Kidney (tissue), 13 donors: ENCODE measurements at regions not wholly inside any gene's neighbourhood (a gene's known extent, or its start where the extent isn't known, plus 50 kb on each side); places are given as distances from the start of the nearest gene placed in this dataset.
A peak's percentile ranks its signal among the peaks of the same experiment; 100 is the strongest.

Experiments used
- DNase-seq, 5 donors: peaks; one replicate each; pipeline ENCODE4 v3.0.0-alpha.2; 2013 to 2020
- FAIRE-seq: peaks from 2 replicates; lab custom pipeline; 2012; peaks lifted over from hg19 to GRCh38; lab: Jason Lieb, UNC
- H3K27ac ChIP-seq, 2 donors: one replicate each; pipeline ENCODE4 v1.7.0; 2013; ENCODE audit warnings: low read depth in 2 of 2, low read length in 2 of 2, inconsistent platforms in 1 of 2
- H3K27me3 ChIP-seq: one replicate; pipeline ENCODE4 v1.7.1; 2013; ENCODE audit warnings: low read length, inconsistent platforms; ENCODE audit not compliant: control insufficient read depth, insufficient read depth
- H3K36me3 ChIP-seq, 3 donors: one replicate each; pipeline versions ENCODE4 v1.7.0 to v1.7.1; 2013; ENCODE audit warnings: low read length in 3 of 3, control low read depth in 1 of 3, inconsistent platforms in 1 of 3; ENCODE audit not compliant: insufficient read depth in 3 of 3, control insufficient read depth in 2 of 3
- H3K4me1 ChIP-seq, 3 donors: one replicate each; pipeline versions ENCODE4 v1.7.0 to v1.7.1; 2013; ENCODE audit warnings: low read length in 3 of 3, inconsistent platforms in 1 of 3, low read depth in 1 of 3; ENCODE audit not compliant: control insufficient read depth in 2 of 3, insufficient read depth in 2 of 3
- H3K4me3 ChIP-seq, 3 donors: one replicate each; pipeline versions ENCODE4 v1.7.0 to v1.8.1; 2013; ENCODE audit warnings: low read length in 3 of 3, control low read depth in 1 of 3, inconsistent platforms in 1 of 3
- H3K9ac ChIP-seq, 3 donors: one replicate each; pipeline versions ENCODE4 v1.7.0 to v1.7.1; 2013; ENCODE audit warnings: low read length in 3 of 3, control low read depth in 1 of 3, inconsistent platforms in 1 of 3
- H3K9me3 ChIP-seq, 3 donors: one replicate each; pipeline versions ENCODE4 v1.7.0 to v1.7.1; 2013; ENCODE audit warnings: low read length in 3 of 3, control low read depth in 1 of 3, inconsistent platforms in 1 of 3; ENCODE audit not compliant: control insufficient read depth in 2 of 3, insufficient read depth in 1 of 3
- intact Hi-C: fragments of 100-400 bp; cut with DNase I; formaldehyde crosslinking; loops from one replicate; pipeline ENCODE4 v1.11.1; 2022
- TF ChIP-seq, protein P1 (sequence below): IDR thresholded peaks from 3 replicates; pipeline ENCODE4 v1.5.1; 2012; ENCODE audit warnings: mild to moderate bottlenecking, moderate library complexity, borderline replicate concordance; ENCODE audit not compliant: insufficient read depth; ENCODE audit errors: extremely low read depth
- donor health status: control.
- donor health status: control.
- donor health status: control.
- donor health status: control.
- donor health status: control.
- donor health status: DM: yes; HTN: yes; CAD: no.
- donor health status: Normal renal cell carcinoma (clear cell type).

- H3K9me3 ChIP-seq = no peaks in the 10 kb centered on the region
- no peak overlapping the region for H3K27ac ChIP-seq
- FAIRE-seq = no peak
- H3K36me3 ChIP-seq = no peaks in the 10 kb centered on the region
- TF ChIP-seq, protein P1, sequence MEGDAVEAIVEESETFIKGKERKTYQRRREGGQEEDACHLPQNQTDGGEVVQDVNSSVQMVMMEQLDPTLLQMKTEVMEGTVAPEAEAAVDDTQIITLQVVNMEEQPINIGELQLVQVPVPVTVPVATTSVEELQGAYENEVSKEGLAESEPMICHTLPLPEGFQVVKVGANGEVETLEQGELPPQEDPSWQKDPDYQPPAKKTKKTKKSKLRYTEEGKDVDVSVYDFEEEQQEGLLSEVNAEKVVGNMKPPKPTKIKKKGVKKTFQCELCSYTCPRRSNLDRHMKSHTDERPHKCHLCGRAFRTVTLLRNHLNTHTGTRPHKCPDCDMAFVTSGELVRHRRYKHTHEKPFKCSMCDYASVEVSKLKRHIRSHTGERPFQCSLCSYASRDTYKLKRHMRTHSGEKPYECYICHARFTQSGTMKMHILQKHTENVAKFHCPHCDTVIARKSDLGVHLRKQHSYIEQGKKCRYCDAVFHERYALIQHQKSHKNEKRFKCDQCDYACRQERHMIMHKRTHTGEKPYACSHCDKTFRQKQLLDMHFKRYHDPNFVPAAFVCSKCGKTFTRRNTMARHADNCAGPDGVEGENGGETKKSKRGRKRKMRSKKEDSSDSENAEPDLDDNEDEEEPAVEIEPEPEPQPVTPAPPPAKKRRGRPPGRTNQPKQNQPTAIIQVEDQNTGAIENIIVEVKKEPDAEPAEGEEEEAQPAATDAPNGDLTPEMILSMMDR = no peak
- no peak overlapping the region for H3K4me3 ChIP-seq
- H3K4me1 ChIP-seq = peaks cover 0 to 2% (median 0%) of the 10 kb centered on the region in 3 donors
- intact Hi-C loops = no loop called here
- no peaks in the 10 kb centered on the region for H3K27me3 ChIP-seq
- H3K9ac ChIP-seq = no peak overlapping the region
- DNase-seq = no peak
Observed at GRCh38 chr20:22922987-22923386, 112.1 kb upstream of the SSTR4 start.

DNA sequence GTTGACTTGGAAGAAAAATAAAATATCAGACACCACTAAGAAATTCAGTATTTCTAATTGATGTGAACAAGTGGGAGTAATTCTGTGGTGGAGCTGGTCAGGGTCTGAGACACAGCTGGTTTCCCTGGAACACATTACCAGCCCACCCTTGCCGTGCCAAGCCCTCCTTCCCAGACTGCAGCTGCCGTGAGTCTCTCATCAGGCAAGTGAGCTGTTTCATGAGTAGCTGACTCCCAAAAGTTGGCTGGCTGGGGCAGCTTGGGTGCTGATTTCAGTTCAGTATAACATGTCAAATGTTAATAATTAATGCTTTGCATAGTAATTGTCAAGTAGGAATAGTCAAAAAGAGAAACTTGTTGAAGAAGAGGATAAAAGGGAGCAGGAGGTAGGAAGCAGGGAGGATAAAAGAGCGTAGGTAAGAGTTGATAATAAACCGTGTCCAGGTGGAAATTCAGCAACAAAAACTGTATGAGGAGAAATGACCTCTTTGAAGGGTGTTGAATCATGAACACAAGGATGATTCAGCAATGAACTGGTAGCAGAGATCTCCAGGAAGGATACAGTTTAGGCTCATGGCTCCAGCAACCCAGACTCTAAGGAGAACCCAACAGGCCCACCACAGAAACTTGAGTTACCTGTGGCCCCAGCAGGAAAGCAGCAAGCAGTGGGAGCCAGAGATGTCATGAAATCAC lies 110.9 kb upstream of the SSTR4 start:
- intact Hi-C loops = no loop called here
- Histone ChIP-seq H3K27me3 (no peaks in the 10 kb centered on the region), H3K27ac (no peak overlapping the region), H3K4me3 (no peak overlapping the region), H3K9me3 (no peaks in the 10 kb centered on the region), H3K9ac (no peak overlapping the region), H3K4me1 (peaks cover 0 to 2% (median 0%) of the 10 kb centered on the region in 3 donors), H3K36me3 (no peaks in the 10 kb centered on the region)
- TF ChIP-seq, protein P1 = no peak
- FAIRE-seq = no peak
- DNase-seq = peak in 1 of 5 donors; percentile 66

GRCh38 chr20:22924949-22925612 lies 110.0 kb upstream of the SSTR4 start:
- no peaks in the 10 kb centered on the region for H3K9me3 ChIP-seq
- FAIRE-seq (no peak), DNase-seq (peak in 3 of 5 donors; percentile 12 to 76 (median 24))
- TF ChIP-seq, protein P1 = no peak
- no peak overlapping the region for H3K9ac ChIP-seq
- H3K4me1 ChIP-seq = peaks cover 0 to 2% (median 0%) of the 10 kb centered on the region in 3 donors
- H3K4me3 ChIP-seq = no peak overlapping the region
- no peak overlapping the region for H3K27ac ChIP-seq
- no peaks in the 10 kb centered on the region for H3K27me3 ChIP-seq
- no peaks in the 10 kb centered on the region for H3K36me3 ChIP-seq
- intact Hi-C loops = no loop called here
